ENCODE measurements at regions not wholly inside any gene's neighbourhood (a gene's known extent, or its start where the extent isn't known, plus 50 kb on each side); places are given as distances from the start of the nearest gene placed in this dataset.

DNA sequence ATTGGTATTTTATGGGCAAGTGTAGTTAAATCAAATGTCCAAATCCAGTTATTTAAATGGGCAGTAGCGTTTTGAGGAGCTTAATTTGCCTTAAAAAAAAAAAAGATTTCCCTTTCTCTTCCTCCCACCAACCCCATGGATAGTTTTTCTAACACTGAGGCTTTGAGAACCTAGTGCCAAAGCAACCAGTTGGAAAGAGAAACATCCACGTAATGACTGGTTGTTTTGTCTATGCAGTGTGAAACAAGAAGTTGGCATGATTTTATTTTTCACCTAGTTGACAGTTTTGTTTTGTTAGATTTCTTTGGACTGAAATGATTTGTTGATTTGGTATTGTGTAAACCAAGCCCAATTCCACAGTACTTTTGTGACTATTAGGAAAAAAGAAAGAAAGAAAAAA is 170.0 kb downstream of the SOX2 start:
- no peaks in the 10 kb centered on the region for H3K4me1 Mint-ChIP-seq
- no peak overlapping the region for H3K4me3 Mint-ChIP-seq
- H3K36me3 Mint-ChIP-seq (ENCODE audit: low read depth), result no peaks in the 10 kb centered on the region
- H3K27ac Mint-ChIP-seq, result no peak overlapping the region
- H3K27me3 Mint-ChIP-seq (ENCODE audit: low read depth), result no peaks in the 10 kb centered on the region
- TF ChIP-seq, protein P1, sequence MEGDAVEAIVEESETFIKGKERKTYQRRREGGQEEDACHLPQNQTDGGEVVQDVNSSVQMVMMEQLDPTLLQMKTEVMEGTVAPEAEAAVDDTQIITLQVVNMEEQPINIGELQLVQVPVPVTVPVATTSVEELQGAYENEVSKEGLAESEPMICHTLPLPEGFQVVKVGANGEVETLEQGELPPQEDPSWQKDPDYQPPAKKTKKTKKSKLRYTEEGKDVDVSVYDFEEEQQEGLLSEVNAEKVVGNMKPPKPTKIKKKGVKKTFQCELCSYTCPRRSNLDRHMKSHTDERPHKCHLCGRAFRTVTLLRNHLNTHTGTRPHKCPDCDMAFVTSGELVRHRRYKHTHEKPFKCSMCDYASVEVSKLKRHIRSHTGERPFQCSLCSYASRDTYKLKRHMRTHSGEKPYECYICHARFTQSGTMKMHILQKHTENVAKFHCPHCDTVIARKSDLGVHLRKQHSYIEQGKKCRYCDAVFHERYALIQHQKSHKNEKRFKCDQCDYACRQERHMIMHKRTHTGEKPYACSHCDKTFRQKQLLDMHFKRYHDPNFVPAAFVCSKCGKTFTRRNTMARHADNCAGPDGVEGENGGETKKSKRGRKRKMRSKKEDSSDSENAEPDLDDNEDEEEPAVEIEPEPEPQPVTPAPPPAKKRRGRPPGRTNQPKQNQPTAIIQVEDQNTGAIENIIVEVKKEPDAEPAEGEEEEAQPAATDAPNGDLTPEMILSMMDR (IDR thresholded peaks at IDR 0.05; ENCODE audit: unreplicated experiment in 3 of 3), result no peak
- H3K9me3 Mint-ChIP-seq, result no peaks in the 10 kb centered on the region

DNA sequence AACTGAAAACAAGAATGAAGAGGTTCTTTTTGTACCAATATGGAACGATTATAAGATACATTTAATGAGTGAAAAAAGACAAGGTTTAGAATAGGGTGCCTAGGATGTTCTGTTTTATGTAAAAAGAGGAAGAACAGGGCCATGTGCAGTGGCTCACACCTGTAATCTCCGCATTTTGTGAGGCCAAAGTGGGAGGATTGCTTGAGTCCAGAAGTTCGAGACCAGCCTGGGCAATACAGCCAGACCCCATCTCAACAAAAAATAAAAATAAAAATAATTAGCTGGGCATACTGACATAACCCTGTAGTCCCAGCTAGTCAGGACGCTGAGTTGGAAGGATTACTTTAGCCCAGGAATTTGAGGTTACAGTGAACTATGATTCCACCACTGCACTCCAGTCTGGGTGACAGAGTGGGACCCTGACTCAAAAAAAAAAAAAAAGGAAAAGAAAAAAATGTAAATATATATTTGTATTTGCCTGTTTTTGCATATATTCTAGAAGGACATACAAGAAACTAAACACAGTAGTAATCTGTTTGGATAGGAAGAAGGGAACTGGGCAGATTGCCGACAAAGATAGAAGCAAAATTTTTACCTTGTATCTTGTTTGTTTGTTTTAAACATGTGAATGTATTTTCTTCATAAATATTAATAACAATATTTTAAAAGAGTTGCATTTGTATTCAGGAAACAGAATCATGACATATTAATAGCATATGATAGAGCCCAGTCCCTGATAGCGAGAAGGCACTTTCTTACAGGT is 174.3 kb downstream of the SOX2 start:
- Mint-ChIP-seq H3K9me3 (no peaks in the 10 kb centered on the region), H3K27me3 (ENCODE audit: low read depth) (no peaks in the 10 kb centered on the region), H3K36me3 (ENCODE audit: low read depth) (no peaks in the 10 kb centered on the region), H3K4me1 (no peaks in the 10 kb centered on the region), H3K4me3 (no peak overlapping the region), H3K27ac (no peak overlapping the region)
- TF ChIP-seq, protein P1 (IDR thresholded peaks at IDR 0.05; ENCODE audit: unreplicated experiment in 3 of 3), result no peak

DNA sequence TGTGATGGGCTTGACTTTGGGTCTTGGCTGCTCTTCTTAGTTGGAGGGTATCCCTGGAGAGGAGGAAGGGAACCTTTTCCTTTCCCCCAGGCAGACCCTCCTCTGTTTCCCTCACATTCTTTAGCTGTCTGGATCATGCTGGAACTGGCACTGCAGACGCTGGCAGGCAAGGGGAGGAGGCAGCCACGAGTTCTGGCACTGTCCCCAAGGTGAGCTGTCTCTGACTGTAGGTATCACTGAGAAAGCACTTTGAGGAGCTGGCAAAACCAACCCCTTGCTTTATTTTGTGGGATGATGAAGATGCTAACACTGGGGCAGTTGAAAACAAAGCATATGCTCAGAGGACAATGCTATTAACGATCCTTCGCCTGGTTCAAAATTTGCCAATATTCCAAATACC is 175.0 kb downstream of the SOX2 start:
- TF ChIP-seq, protein P1 (IDR thresholded peaks at IDR 0.05; ENCODE audit: unreplicated experiment in 3 of 3), result no peak
- no peaks in the 10 kb centered on the region for H3K36me3 Mint-ChIP-seq (ENCODE audit: low read depth)
- H3K4me3 Mint-ChIP-seq, result no peak overlapping the region
- H3K27ac Mint-ChIP-seq, result no peak overlapping the region
- H3K27me3 Mint-ChIP-seq (ENCODE audit: low read depth), result no peaks in the 10 kb centered on the region
- no peaks in the 10 kb centered on the region for H3K9me3 Mint-ChIP-seq
- no peaks in the 10 kb centered on the region for H3K4me1 Mint-ChIP-seq

DNA sequence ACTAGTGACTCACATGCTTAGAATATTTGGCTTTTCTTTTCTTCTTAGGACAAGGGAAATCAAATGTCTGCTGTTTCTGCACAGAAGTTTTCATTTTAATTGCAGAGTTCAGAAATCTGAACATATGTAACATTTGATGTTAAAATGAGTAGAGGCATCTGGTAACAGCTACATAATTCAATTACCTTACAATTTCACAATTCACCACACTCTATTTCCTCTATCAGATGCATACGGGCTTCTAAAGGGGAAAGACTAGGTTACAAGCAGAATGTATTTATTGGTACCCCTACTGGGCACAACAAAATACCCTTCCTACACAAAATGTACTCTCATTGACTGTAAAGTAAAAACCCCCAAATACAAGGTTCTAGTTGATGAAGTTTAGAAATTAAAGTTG is 176.0 kb downstream of the SOX2 start:
- no peaks in the 10 kb centered on the region for H3K36me3 Mint-ChIP-seq (ENCODE audit: low read depth)

DNA sequence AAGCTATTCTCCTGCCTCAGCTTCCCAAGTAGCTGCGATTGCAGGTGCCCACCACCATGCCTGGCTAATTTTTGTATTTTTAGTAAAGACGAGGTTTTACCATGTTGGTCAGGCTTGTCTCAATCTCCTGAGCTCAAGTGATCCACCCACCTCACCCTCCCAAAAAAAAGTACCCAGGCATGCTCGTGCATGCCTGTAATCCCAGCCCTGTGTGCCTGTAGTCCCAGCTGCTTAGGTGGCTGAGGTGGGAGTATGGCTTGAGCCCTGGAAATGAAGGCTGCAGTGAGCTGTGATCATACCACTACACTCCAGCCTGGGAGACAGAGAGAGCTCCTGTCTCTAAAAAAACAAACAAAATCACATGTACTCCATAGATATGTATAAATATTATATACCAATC is 176.5 kb downstream of the SOX2 start:
- H3K27me3 Mint-ChIP-seq (ENCODE audit: low read depth), result no peaks in the 10 kb centered on the region
- TF ChIP-seq, protein P1 (IDR thresholded peaks at IDR 0.05; ENCODE audit: unreplicated experiment in 3 of 3), result no peak
- H3K4me3 Mint-ChIP-seq, result no peak overlapping the region
- H3K36me3 Mint-ChIP-seq (ENCODE audit: low read depth), result no peaks in the 10 kb centered on the region
- no peak overlapping the region for H3K27ac Mint-ChIP-seq
- H3K9me3 Mint-ChIP-seq, result no peaks in the 10 kb centered on the region
- no peaks in the 10 kb centered on the region for H3K4me1 Mint-ChIP-seq

More for the DNA sequence above, 176.0 kb downstream of the SOX2 start:
- Mint-ChIP-seq H3K4me1 (no peaks in the 10 kb centered on the region), H3K9me3 (no peaks in the 10 kb centered on the region), H3K4me3 (no peak overlapping the region), H3K27me3 (ENCODE audit: low read depth) (no peaks in the 10 kb centered on the region), H3K27ac (no peak overlapping the region)
- TF ChIP-seq, protein P1 (IDR thresholded peaks at IDR 0.05; ENCODE audit: unreplicated experiment in 3 of 3), result no peak

DNA sequence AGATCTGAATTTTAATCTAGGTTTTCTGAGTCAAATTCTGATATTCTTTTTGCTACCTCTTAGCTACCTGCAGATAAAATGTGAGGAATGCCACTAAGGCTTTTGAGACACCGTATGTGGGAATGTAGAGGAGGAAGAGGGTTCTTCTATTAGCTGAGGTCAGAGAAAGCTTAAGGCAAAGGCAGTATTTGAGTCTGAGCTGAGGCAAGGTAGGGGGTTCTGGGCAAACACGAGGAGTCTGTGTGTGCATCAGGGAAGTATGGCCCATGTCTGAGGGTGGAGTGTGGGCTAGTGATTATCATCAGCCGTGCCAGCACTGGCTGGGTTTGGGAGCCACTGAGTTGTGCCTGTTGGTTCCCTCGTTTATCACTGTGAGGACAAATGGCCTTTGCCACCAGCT is 181.1 kb downstream of the SOX2 start:
- Mint-ChIP-seq H3K4me3 (no peak overlapping the region), H3K27ac (no peak overlapping the region), H3K36me3 (ENCODE audit: low read depth) (no peaks in the 10 kb centered on the region), H3K27me3 (ENCODE audit: low read depth) (peaks cover 4% of the 10 kb centered on the region), H3K9me3 (no peaks in the 10 kb centered on the region), H3K4me1 (no peaks in the 10 kb centered on the region)
- TF ChIP-seq, protein P1 (IDR thresholded peaks at IDR 0.05; ENCODE audit: unreplicated experiment in 3 of 3), result no peak
